ENCODE measurements at regions not wholly inside any gene's neighbourhood (a gene's known extent, or its start where the extent isn't known, plus 50 kb on each side); places are given as distances from the start of the nearest gene placed in this dataset.

- POLR2A ChIA-PET: no interaction called here
- TF ChIP-seq CTCF (IDR thresholded peaks at IDR 0.05; ENCODE audit: control extremely low read depth, extremely low read depth, low read depth, missing control alignments): no peak
- no peak for DNase-seq (ENCODE audit: extremely low spot score)
- CTCF ChIA-PET: no interaction called here
Observed at GRCh38 chr5:68060382-68060781, 155.2 kb upstream of the PIK3R1 start.

- CTCF ChIA-PET: no interaction called here
- POLR2A ChIA-PET: no interaction called here
- DNase-seq (ENCODE audit: extremely low spot score): no peak
- no peak for TF ChIP-seq CTCF (IDR thresholded peaks at IDR 0.05; ENCODE audit: control extremely low read depth, extremely low read depth, low read depth, missing control alignments)
Observed at GRCh38 chr5:68057191-68057590, 158.4 kb upstream of the PIK3R1 start.

GRCh38 chr5:68055686-68056085 lies 159.9 kb upstream of the PIK3R1 start:
- no peak for TF ChIP-seq CTCF (IDR thresholded peaks at IDR 0.05; ENCODE audit: control extremely low read depth, extremely low read depth, low read depth, missing control alignments)
- no peak for DNase-seq (ENCODE audit: extremely low spot score)
- POLR2A ChIA-PET: no interaction called here
- CTCF ChIA-PET: interaction anchor here (1.9 kb wide), 1 partner anchor 18 kb away, joined by 4 read pairs; no protein-coding TSS in a partner anchor

- TF ChIP-seq CTCF (IDR thresholded peaks at IDR 0.05; ENCODE audit: control extremely low read depth, extremely low read depth, low read depth, missing control alignments): no peak
- DNase-seq (ENCODE audit: extremely low spot score): no peak
- ChIA-PET CTCF (interaction anchor here (1.9 kb wide), 1 partner anchor 19 kb away, joined by 4 read pairs; no protein-coding TSS in a partner anchor), POLR2A (no interaction called here)
Observed at GRCh38 chr5:68054638-68055037, 160.9 kb upstream of the PIK3R1 start.

GRCh38 chr5:68053202-68053601 lies 162.4 kb upstream of the PIK3R1 start:
- no peak for TF ChIP-seq CTCF (IDR thresholded peaks at IDR 0.05; ENCODE audit: control extremely low read depth, extremely low read depth, low read depth, missing control alignments)
- DNase-seq (ENCODE audit: extremely low spot score): no peak
- POLR2A ChIA-PET: no interaction called here
- CTCF ChIA-PET: no interaction called here

- CTCF ChIA-PET: no interaction called here
- POLR2A ChIA-PET: no interaction called here
- no peak for TF ChIP-seq CTCF (IDR thresholded peaks at IDR 0.05; ENCODE audit: control extremely low read depth, extremely low read depth, low read depth, missing control alignments)
- no peak for DNase-seq (ENCODE audit: extremely low spot score)
Observed at GRCh38 chr5:68049053-68049713, 166.4 kb upstream of the PIK3R1 start.

All from GM10248 (cell line).